Neural progenitor cell (in vitro differentiated cells): ENCODE measurements at regions not wholly inside any gene's neighbourhood (a gene's known extent, or its start where the extent isn't known, plus 50 kb on each side); places are given as distances from the start of the nearest gene placed in this dataset.

ENCODE experiments used
- CTCF ChIP-seq: fragments of 200-600 bp; sonication (generic); IDR thresholded peaks from 2 replicates; pipeline ENCODE4 v1.5.1; 2017; ENCODE audit warnings: antibody characterized with exemption, mild to moderate bottlenecking
- EZH2 ChIP-seq: fragments of 200-600 bp; sonication (generic); IDR thresholded peaks from 2 replicates; pipeline ENCODE4 v1.6.1; 2017; ENCODE audit warnings: antibody characterized with exemption, mild to moderate bottlenecking, moderate library complexity
- EZH2phosphoT487 ChIP-seq: fragments of 200-600 bp; sonication (generic); IDR thresholded peaks from 2 replicates; pipeline ENCODE4 v1.6.1; 2017; ENCODE audit warnings: antibody characterized with exemption

DNA sequence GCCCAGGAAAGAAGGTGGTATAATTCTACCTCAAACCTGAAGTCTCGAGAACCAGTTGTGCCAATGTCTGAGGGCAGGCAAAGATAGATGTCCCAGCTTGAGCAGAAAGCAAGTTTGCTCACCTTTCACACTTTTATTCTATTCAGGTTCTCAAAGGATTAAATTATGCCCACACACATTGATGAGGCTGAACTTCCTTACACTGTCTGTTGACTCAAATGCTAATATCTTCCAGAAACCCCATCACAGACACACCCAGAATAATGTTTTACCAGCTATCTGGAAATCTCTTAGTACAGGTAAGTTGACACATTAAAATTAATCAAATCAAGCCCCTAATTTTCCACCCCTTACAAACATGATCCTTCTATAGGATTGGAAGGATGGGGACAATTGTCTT, 605.7 kb downstream of the NUF2 start:
- TF ChIP-seq CTCF, result no peak
- no peak for TF ChIP-seq EZH2phosphoT487
- no peak for TF ChIP-seq EZH2
